HG03196 (cell line): ENCODE measurements at regions not wholly inside any gene's neighbourhood (a gene's known extent, or its start where the extent isn't known, plus 50 kb on each side); places are given as distances from the start of the nearest gene placed in this dataset.
A peak's percentile ranks its signal among the peaks of the same experiment; 100 is the strongest.

ENCODE experiments used
- ATAC-seq: cut with Tn5 transposase; IDR thresholded peaks from one replicate; pipeline ENCODE4 v1.9.1; 2021; ENCODE audit not compliant: unreplicated experiment

DNA sequence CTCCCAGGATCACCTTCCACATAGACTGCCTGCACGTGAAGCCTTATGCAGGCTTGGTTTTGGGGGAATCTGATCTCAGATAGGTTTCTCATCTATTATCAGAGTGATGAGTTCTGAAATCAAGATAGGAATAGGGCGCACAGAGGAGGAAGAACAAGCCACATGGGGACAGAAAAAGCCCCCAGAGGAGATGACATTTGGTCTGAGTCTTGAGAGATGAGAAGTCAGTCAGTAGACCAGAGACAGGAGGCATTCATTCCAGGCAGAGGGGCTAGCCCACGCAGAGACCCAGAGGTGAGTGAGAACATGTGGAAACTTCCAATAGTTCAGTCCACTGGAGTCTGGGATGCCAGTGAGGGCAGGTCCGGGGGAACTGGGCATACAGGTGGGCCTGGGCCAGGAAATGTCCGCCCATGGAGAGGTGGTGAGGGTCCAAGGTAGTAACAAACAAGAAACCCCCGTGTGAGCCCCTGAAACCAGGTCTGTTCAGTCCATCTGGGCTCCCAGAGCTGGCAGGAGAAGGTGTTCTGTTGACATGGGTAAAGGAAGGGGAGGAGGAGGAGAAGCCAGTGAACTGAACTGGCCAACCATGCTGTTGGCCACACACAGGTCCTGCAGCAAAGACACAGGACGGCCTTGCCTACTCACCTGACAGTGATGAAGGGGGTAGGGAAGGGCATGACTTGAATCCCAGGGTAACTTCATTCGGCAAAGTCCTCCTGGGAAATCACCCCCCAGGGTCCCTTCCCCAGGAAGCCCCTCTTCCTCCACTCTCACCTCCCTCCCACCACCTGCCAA lies 69.3 kb upstream of the SMNDC1 start:
- ATAC-seq, result no peak

DNA sequence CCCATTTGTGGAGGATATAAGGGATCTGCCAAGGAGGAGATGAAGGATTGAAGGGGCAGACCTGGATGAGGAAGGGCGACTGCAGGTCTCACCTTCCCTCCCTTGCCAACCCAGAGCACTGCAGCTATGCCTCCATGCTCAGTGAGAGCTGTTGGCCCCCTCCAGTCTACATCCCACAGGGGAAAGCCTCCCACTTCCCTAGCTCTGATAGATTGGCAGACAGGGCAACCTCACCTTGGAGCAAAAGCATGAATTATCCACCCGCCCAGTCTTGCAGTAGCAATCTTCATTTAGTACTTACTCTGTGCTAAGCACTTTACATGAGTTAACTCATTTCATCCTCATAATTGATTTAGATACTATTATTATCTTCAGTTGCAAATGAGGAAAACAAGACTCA lies 70.4 kb upstream of the SMNDC1 start:
- no peak for ATAC-seq

DNA sequence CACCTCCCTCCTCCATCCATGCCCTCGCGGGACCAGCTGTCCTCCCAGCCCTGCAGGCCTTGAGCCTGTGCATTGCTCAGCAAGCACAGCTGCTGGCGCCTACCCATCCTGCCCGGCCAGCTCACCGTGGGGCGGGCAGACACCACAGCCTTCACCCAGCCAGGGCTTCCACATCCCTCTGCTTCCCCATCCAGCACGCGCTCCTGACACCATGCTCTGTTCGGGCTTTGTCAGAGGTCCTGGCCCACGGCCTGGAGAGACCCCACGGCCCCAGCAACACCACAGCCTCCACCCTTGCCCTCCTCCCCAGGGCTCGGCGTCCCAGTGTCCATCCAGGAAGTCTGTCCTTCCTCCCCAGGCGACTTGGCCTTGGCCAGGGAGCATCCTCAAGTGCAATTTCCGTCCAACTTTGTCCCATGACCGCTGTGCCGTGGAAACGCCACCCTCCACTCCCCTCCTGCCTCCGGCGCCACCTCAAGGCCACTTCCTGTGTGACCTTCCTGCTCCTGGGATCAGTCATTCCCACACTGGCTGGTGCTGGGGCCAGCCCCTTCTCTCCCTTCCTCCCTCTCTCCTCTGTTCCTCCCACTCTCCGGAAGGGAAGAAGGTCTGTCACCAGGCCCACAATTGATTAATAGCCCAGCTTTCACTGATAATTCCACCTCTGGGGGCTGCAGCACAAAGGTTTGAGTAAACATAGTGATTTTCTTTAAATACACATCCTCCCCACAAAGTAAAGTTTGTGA lies 71.5 kb upstream of the SMNDC1 start:
- no peak for ATAC-seq

DNA sequence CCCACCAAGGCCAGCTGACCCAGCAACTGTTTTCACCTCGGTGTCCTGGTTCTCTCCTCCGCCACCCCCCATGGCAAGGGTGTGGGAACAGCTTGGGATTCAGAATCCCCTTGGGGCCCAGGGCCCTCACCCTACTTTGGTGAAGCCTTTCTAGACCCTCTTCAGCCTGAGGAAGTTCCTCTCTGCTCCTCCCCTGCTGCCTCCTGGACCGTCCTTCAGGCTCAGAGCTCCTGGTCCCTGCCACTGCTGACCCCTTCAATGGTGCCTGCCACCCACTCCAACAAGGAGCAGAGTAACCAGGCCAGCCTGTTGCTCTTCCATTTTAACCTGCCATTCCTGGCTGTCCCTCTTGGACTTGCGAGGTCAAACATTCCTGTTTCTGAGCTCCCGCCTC lies 72.0 kb upstream of the SMNDC1 start:
- no peak for ATAC-seq

DNA sequence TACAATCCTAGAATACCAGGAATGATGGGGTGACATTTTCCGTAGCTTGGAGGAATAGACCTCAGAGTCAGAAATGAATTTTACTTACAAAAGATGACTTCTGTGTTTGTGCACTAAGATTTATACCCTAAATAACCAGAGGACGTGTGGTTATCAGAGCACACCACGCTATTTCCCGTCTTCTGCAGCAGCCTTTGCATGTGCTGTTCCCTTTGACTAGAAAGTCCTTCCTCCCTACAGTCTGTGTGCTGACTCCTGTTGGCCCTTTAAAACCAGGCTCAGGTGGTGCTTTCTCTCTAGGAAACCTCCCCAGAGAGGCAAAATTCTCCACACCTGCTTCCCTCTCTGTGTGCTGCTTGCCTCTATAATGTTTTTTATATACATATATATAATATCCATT lies 73.3 kb upstream of the SMNDC1 start:
- no peak for ATAC-seq

DNA sequence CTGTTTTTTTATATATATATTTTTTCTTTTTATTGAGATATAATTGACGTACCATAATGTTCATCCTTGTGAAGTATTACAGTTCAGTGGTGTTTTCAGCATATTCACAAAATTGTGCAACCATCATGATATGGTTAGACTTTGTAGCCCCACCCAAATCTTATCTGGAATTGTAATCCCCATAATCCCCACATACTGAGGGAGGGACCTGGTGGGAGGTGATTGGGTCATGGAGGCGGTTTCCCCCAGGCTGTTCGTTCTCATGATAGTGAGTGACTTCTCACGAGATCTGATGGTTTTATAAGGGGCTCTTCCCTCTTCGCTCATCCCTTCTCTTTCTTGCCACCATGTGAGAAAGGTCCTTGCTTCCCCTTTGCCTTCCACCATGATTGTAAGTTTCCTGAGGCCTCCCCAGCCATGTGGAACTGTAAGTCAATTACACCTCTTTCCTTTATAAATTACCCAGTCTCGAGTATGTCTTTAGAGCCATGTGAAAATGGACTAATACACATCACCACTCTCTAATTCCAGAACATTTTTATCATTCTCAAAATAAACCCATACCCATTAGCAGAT lies 73.9 kb upstream of the SMNDC1 start:
- no peak for ATAC-seq

DNA sequence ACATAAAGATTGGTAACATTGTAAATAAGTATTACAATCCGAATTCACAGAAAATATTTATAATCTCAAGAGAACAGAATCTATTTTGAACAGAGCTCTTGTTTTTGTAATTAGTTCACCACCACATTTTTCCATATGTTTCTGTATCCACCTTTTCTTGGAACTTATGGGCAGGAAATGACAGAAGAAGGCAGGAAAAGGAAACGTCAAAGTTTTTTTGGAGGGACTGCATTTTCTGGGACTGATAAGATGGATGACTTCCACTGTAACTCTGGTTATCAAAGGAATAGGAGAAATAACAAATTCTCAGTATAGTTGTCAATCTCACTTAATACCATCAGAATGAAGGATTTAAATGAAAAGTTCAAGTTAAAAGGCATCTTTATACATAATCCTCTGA lies 75.1 kb upstream of the SMNDC1 start:
- ATAC-seq, result no peak

DNA sequence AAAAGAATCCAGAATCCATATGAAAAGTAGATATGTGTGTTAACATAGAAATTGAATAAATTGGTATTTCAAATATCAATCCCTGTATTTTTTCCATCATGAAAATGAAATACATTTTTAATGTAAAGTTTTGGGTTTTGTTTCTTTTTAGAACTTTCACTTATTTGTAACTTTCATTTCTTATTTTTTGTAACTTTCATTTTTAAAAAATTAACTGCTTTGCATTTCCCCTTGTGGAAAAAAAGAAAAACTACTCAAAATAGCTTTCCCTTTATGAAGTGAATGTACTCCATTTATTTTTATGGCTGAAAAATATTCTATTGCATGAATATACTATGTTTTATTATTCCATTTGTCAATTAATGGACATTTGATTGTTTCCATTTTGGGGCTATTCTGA lies 75.6 kb upstream of the SMNDC1 start:
- ATAC-seq, result no peak

DNA sequence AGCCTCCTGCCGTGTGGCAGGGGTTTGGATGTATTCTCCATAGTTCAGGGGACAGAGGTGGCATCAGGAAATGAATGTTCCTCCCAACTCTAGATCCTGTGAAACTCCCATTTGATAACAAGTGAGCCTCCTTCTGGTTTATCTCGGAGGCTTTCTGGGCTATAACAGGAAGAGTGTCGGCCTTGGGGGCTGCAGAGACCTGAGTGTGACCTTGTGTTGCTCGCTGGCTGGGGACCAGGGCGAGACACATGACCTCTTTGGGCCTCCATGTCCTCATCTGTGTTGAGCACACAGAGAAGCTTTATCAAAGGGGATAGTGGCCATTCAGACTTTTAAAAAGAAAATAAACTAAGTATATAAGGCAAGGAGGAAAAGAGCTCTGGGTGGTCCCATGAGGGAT lies 78.0 kb upstream of the SMNDC1 start:
- no peak for ATAC-seq

DNA sequence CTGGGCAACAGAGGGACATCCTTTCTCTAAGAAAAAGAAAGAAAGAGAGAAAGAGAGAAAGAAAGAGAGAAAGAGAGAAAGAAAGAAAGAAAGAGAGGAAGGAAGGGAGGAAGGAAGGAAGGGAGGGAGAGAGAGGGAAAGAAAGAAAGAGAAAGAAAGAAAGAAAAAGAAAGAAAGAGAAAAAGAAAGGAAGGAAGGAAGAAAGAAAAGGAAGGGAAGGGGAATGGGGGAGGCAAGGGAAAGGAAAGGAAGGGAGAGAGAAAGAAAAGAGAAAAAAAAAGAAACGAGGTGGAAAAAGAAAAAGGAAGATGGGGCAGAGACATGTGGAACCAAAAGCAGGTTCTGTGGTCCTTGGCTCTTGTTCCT lies 82.9 kb upstream of the SMNDC1 start:
- no peak for ATAC-seq

DNA sequence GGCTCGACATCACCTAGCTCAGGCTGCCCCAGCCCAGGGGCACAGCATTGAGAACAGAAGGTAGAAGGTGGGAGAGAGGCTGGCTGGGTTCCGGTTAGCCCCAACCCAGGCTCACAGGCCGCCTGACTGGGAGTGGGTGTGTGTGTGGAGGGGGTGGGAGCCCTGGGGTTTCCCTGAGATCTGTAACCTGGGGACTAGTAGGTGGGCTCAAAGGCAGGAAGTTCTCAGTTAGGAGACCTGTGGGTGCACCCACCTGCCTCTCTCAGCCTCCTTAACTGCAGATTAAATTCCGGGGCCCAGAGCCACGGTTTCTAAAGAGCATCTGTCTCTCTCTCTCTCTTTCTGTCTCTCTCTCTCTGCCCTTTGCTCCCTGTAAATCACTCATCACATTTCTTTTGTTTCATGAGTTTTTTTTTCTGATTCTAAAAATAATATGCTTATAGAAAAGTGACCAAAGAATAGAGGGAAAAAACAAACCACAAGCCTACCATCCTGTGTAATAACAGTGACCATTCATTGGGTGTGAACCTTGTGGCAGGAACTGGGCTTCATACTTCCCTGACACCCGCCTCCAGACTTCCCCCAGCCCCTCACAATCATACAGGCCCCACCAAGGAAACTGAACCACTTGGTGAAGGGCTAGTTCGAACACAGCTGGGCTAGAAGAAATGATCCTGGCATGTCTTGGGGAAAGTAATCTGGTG lies 83.4 kb upstream of the SMNDC1 start:
- peak; percentile 79 for ATAC-seq

DNA sequence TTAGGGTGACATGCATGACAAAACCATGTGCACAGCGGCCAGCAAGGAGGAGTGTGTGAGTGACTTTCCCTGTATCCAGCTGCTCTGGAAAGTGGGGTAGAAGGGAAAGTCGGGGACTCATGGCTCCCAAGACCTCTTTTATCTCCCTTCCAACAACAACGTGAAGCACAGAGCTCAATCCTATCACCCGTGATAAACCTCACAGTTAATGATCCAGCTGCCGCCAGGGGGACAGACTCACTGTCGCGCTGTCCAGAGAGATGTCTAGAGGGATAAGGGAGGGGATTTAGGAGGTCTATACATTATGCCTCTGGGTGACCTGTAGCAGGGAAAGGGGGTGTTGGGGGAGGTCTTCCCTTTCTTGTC lies 84.0 kb upstream of the SMNDC1 start:
- no peak for ATAC-seq

DNA sequence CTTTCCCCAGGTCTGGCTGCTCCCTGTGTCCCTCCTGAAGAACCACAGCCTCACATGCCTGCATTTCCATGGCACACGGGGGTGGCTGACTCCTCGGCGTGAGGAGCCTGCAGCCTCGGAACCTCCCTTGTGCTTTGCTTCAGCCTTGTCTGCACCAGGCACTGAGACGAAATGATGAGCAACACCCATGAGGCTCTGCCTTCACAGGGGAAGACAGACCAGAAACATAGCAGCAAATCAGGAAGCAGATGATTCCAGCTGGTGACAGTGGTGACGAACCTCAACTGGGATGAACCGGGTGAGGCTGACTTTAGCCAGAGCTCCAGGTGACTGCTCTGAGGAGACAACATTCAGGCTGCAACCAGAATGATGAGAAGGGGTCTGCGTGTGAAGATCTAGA lies 84.5 kb upstream of the SMNDC1 start:
- no peak for ATAC-seq

DNA sequence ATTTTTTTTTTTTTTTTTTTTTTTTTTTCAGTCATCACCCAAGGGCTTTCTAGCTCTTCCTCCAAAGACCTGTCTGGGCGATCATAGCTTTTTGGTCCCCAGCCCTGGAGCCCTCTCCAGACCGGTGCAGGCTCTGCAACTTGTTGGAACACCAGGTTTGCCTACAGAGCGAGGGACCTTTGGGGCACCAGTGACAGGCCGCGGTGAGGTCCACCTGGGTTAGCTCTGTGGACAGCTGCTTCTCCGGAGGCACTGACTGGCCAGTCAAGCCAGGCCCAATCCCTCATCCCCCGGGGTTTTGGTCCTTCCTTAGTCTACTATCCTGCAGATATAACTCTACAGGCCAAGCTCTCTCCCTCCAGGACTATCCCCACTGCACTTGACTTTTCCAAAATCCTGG lies 86.8 kb upstream of the SMNDC1 start:
- ATAC-seq, result no peak

DNA sequence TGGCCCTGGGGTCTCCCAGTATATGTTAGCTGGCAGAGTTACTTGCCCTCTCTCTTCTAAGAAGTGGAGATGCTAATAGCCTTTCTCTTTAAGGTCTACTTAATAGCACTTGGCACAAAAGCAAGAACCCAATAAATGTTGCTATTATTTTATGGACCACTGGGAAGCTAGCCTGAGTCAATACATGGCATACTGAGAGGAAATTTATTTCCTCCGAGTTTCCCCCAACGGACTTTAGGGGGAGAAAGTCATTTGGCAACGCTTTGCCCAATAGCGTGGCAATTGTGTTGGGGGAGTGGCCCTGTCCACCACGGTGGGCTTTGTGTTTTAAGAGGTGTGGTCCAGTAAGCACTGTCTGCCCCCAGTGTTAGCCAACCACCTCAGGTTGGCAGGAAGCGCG lies 87.4 kb upstream of the SMNDC1 start:
- ATAC-seq, result no peak

DNA sequence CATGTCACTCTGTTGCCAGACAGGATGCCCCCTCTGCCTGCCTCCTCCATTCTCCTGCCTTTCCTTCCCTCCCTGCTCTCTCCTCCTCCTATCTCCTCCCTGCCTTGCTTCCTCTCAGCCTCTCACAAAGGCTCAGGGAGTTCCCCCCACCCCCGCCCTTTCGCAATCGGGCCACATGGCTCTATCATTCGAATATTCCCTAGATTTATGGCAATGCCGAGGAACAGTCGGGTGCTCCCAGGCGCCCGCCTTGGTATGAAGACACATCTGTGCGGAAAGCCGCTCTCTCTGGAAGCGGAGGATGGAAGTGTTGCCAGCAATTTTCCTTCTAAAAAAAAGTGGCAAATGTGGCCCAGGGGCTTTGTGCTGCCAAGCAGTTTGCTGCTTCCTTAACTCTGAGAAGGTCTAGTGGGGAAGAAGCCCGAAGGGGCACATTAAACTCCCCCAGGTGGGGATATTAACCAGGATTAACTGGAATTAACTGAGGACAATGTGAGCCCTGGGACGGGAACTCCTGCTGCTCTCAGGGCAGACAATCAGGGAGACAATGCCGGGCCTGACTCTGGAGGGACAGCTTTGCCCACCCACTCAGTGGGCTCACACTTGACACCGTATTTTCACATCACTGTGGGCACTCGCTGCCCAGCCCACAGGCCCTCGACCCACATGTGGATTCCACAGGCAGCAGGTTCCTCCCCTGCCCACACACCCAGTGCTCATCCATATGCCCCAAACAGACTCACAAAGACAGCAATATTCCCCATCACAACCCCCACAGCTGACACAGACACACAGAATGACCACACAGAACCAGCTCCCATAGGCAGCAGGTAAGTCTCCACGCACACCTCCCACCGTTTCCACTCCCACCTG lies 88.4 kb upstream of the SMNDC1 start:
- ATAC-seq, result no peak

DNA sequence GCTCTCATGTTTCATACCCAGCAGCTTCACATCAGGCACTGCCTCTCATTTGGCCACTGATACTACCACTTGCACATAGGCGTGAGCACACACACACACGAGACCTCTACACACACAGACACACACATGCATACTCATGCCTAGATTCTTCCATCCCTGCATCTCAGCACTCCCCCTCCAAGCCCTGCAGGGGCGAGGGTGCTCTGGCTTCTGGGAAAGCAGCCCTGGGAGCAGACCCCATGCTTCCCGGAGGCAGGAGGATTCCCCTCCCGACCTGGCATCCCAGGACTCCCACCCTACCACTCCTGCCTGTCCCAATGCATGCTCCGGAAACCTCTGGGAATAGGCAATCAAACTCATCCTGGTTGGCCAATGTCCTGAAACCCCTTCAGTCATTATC lies 89.1 kb upstream of the SMNDC1 start:
- no peak for ATAC-seq

DNA sequence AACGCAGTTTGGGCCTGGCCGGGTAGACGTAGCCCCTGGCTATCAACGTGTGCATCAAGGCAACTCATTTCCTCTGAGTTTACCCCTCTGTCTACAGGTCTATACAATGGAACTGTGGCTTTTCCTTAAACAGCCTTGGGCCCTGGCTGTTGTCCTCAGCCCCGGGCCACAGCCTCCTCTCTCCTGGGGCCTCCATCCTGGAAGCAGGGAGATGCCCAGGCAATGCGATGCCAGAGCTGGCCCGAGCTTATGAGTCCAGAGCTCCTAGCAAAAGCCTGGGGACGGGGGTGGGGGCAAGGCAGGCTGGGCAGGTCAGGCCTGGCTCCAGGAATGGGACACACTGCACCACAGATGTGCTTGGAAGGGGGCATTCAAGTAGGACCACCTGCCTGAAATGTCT lies 89.6 kb upstream of the SMNDC1 start:
- no peak for ATAC-seq

DNA sequence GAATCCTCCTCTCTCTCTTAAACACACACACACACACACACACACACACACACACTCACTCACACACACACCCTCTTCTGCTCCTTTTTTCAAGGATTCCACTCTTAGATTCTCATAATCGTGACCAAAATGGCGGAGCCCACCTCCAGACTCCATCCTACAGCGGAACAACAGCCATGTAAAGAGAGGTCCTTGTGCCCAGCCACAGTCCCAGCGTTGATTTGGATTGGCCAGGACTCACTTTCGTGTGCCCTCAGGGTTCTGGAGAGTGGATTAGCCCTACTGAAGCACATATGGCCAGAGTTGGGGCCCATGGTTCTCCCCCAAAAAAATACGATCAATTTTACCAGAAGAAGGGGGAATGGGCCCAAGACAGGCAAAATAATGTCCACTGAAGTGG lies 90.2 kb upstream of the SMNDC1 start:
- ATAC-seq, result no peak

DNA sequence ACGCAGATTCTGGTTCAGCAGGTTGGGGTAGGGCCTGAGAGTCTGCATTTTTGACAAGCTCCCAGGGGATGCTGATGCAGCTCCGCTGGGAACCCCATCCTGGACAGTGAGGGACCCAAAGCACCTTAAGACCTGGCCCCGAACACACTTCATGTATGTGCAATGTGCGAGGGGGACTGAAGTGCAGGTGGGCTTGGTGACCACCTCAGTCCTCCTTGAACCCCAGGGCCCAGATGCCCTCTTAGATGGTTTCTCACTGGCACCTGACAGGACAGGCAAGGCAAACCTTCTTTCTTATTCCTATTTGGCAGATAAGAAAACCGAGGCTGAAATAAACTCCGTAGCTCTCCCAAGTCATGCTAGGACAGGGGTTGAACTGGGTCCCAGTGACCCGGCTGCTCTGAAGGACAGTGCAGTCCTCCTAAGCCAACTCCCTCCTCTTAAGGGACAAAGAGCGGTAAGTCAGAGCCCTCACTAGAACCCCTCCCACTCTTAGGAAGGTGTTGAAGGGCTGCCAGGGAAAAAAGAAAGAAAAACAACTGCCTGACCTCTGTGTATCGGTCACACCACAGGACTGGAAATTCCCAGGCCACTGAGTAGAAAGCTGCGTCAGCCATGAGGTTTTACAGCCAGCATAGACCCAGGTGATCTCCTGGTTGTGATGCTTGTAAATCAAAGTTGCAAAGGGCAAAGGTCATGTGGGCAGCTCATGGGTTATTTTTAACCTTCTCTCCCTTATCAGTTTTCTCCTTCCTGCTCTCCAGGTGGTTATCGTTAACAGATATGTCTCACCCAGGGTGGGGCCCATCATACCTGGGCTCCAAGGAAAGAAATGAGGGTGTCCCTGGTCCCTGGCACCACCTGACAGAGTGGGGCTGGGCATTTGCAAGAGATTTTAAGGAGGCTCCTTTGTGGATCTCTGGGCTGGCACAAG lies 90.9 kb upstream of the SMNDC1 start:
- peak; percentile 76 for ATAC-seq
